NCI-H446 treated with DMSO at 0.1 percent for 48 hours (cell line): ENCODE measurements at regions not wholly inside any gene's neighbourhood (a gene's known extent, or its start where the extent isn't known, plus 50 kb on each side); places are given as distances from the start of the nearest gene placed in this dataset.

ENCODE experiments used
- DNase-seq: peaks from one replicate; lab custom pipeline; 2025; lab: John Stamatoyannopoulos, UW

GRCh38 chr13:79776531-79777295 is 295.8 kb downstream of the NDFIP2 start:
- DNase-seq: no peak

- no peak for DNase-seq
Measured at GRCh38 chr13:79775830-79776229, 294.9 kb downstream of the NDFIP2 start.

GRCh38 chr13:79772811-79773210 is 291.9 kb downstream of the NDFIP2 start:
- DNase-seq: no peak

GRCh38 chr13:79771493-79771892 is 290.5 kb downstream of the NDFIP2 start:
- no peak for DNase-seq

- DNase-seq: no peak
Measured at GRCh38 chr13:79770056-79770455, 289.1 kb downstream of the NDFIP2 start.

GRCh38 chr13:79767126-79767525 is 286.2 kb downstream of the NDFIP2 start:
- DNase-seq: no peak

GRCh38 chr13:79765331-79765730 is 284.4 kb downstream of the NDFIP2 start:
- no peak for DNase-seq

GRCh38 chr13:79749984-79750551 is 269.1 kb downstream of the NDFIP2 start:
- no peak for DNase-seq

- DNase-seq: no peak
Measured at GRCh38 chr13:79749566-79749965, 268.6 kb downstream of the NDFIP2 start.

- no peak for DNase-seq
Measured at GRCh38 chr13:79745081-79745480, 264.1 kb downstream of the NDFIP2 start.

- no peak for DNase-seq
Measured at GRCh38 chr13:79742923-79743322, 262.0 kb downstream of the NDFIP2 start.

- no peak for DNase-seq
Measured at GRCh38 chr13:79740991-79741390, 260.0 kb downstream of the NDFIP2 start.

GRCh38 chr13:79736356-79736755 is 255.4 kb downstream of the NDFIP2 start:
- no peak for DNase-seq

GRCh38 chr13:79735228-79735627 is 254.3 kb downstream of the NDFIP2 start:
- DNase-seq: no peak

GRCh38 chr13:79727086-79727485 is 246.1 kb downstream of the NDFIP2 start:
- DNase-seq: no peak

- DNase-seq: no peak
Measured at GRCh38 chr13:79725841-79726240, 244.9 kb downstream of the NDFIP2 start.

- no peak for DNase-seq
Measured at GRCh38 chr13:79724348-79725103, 243.6 kb downstream of the NDFIP2 start.

GRCh38 chr13:79723519-79724024 is 242.6 kb downstream of the NDFIP2 start:
- DNase-seq: no peak

GRCh38 chr13:79722885-79723445 is 242.0 kb downstream of the NDFIP2 start:
- DNase-seq: no peak

- DNase-seq: no peak
Measured at GRCh38 chr13:79716191-79716590, 235.2 kb downstream of the NDFIP2 start.

GRCh38 chr13:79711631-79712030 is 230.7 kb downstream of the NDFIP2 start:
- no peak for DNase-seq

GRCh38 chr13:79710376-79710775 is 229.4 kb downstream of the NDFIP2 start:
- DNase-seq: no peak

- no peak for DNase-seq
Measured at GRCh38 chr13:79709471-79709870, 228.5 kb downstream of the NDFIP2 start.
